ENCODE measurements at regions not wholly inside any gene's neighbourhood (a gene's known extent, or its start where the extent isn't known, plus 50 kb on each side); places are given as distances from the start of the nearest gene placed in this dataset.
"Not testable (repeated sequence)": the region's sequence is repeated elsewhere in the genome, so short reads cannot be mapped to it uniquely, and the experiment has no call there.

DNA sequence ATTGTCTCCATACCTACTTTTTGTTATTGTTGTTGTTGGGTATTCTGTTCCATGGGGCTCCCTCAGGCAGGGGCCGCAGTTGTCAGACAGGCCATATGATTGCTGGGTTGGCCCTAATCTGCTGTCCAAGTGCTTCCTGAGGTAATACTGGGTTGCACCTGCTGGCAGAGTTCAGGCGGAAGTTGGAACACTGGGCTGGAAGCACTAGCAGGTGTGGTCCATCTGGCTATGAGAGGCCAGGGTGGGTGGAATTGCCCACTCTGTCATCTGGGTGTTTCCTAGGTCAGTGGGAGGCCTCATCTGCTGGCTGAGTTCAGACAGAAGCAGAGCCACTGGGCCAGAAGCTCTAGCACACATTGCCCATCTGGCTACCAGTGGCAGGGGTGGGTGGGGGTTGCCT lies 81.3 kb upstream of the NID2 start:
- Histone ChIP-seq H4K20me1 (ENCODE audit: insufficient read depth, low read length) (no peaks in the 10 kb centered on the region), H2AFZ (ENCODE audit: low read length) (no peak overlapping the region), H3K9me3 (ENCODE audit: low read length) (no peaks in the 10 kb centered on the region), H3K4me3 (ENCODE audit: low read depth, low read length, poor library complexity, severe bottlenecking) (no peak overlapping the region), H3K27ac (ENCODE audit: low read depth, low read length, poor library complexity, severe bottlenecking) (no peak overlapping the region), H3F3A (ENCODE audit: insufficient read depth, low read length) (no peaks in the 10 kb centered on the region), H3K9me2 (ENCODE audit: low read depth, low read length) (no peaks in the 10 kb centered on the region), H3K27me3 (ENCODE audit: insufficient read depth, low read length) (no peaks in the 10 kb centered on the region), H3K4me1 (ENCODE audit: insufficient read depth, low read length, severe bottlenecking) (no peaks in the 10 kb centered on the region), H3K9ac (ENCODE audit: low read length) (no peak overlapping the region), H3K4me2 (ENCODE audit: low read length) (no peak overlapping the region), H3K79me2 (ENCODE audit: insufficient read depth, low read length) (no peaks in the 10 kb centered on the region), H3K36me3 (ENCODE audit: insufficient read depth, low read length) (no peaks in the 10 kb centered on the region)
- TF ChIP-seq, protein P1, sequence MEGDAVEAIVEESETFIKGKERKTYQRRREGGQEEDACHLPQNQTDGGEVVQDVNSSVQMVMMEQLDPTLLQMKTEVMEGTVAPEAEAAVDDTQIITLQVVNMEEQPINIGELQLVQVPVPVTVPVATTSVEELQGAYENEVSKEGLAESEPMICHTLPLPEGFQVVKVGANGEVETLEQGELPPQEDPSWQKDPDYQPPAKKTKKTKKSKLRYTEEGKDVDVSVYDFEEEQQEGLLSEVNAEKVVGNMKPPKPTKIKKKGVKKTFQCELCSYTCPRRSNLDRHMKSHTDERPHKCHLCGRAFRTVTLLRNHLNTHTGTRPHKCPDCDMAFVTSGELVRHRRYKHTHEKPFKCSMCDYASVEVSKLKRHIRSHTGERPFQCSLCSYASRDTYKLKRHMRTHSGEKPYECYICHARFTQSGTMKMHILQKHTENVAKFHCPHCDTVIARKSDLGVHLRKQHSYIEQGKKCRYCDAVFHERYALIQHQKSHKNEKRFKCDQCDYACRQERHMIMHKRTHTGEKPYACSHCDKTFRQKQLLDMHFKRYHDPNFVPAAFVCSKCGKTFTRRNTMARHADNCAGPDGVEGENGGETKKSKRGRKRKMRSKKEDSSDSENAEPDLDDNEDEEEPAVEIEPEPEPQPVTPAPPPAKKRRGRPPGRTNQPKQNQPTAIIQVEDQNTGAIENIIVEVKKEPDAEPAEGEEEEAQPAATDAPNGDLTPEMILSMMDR (IDR thresholded peaks at IDR 0.05; ENCODE audit: low read length): no peak
- TF ChIP-seq EZH2 (IDR thresholded peaks at IDR 0.05; ENCODE audit: borderline replicate concordance, low read length): no peak

DNA sequence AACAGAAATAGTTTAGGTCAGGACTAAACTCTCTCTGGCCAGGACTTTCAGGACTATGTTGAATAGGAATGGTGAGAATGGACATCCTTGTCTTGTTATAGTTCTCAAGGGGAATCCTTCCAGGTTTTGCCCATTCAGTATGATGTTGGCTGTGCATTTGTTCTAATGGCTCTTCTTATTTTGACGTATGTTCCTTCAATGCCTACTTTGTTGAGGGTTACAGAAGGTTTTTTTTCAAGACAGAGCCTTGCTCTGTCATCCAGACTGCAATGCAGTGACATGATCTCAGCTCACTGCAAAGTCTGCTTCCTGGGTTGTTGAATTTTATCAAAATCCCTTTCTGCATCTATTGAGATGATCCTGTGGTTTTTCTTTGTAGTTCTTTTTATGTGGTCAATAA lies 79.5 kb upstream of the NID2 start:
- Histone ChIP-seq H4K20me1 (ENCODE audit: insufficient read depth, low read length) (no peaks in the 10 kb centered on the region), H3K4me2 (ENCODE audit: low read length) (no peak overlapping the region), H3K4me1 (ENCODE audit: insufficient read depth, low read length, severe bottlenecking) (no peaks in the 10 kb centered on the region), H3K9me2 (ENCODE audit: low read depth, low read length) (no peaks in the 10 kb centered on the region), H3K9ac (ENCODE audit: low read length) (no peak overlapping the region), H3K27ac (ENCODE audit: low read depth, low read length, poor library complexity, severe bottlenecking) (no peak overlapping the region), H2AFZ (ENCODE audit: low read length) (no peak overlapping the region), H3F3A (ENCODE audit: insufficient read depth, low read length) (no peaks in the 10 kb centered on the region), H3K36me3 (ENCODE audit: insufficient read depth, low read length) (no peaks in the 10 kb centered on the region), H3K4me3 (ENCODE audit: low read depth, low read length, poor library complexity, severe bottlenecking) (no peak overlapping the region), H3K79me2 (ENCODE audit: insufficient read depth, low read length) (no peaks in the 10 kb centered on the region), H3K9me3 (ENCODE audit: low read length) (no peaks in the 10 kb centered on the region), H3K27me3 (ENCODE audit: insufficient read depth, low read length) (no peaks in the 10 kb centered on the region)
- no peak for TF ChIP-seq EZH2 (IDR thresholded peaks at IDR 0.05; ENCODE audit: borderline replicate concordance, low read length)
- TF ChIP-seq, protein P1 (IDR thresholded peaks at IDR 0.05; ENCODE audit: low read length): no peak

DNA sequence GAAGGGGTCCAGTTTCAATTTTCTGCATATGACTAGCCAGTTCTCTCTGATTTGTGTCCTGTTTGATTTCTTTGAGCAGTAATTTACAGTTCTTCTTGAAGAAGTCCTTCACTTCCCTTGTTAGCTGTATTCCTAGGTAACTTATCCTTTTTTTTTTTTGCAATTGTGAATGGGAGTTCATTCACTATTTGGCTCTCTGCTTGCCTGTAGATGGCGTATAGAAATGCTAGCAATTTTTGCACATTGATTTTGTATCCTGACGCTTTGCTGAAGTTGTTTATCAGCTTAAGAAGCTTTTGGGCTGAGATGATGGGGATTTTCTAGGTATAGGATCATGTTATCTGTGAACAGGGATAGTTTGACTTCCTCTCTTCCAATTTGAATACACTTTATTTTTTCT lies 77.6 kb upstream of the NID2 start:
- Histone ChIP-seq H3K36me3 (ENCODE audit: insufficient read depth, low read length) (no peaks in the 10 kb centered on the region), H4K20me1 (ENCODE audit: insufficient read depth, low read length) (no peaks in the 10 kb centered on the region), H3F3A (ENCODE audit: insufficient read depth, low read length) (no peaks in the 10 kb centered on the region), H3K9me2 (ENCODE audit: low read depth, low read length) (no peaks in the 10 kb centered on the region), H3K79me2 (ENCODE audit: insufficient read depth, low read length) (no peaks in the 10 kb centered on the region), H3K27ac (ENCODE audit: low read depth, low read length, poor library complexity, severe bottlenecking) (no peak overlapping the region), H3K27me3 (ENCODE audit: insufficient read depth, low read length) (no peaks in the 10 kb centered on the region), H3K9ac (ENCODE audit: low read length) (no peak overlapping the region), H3K4me1 (ENCODE audit: insufficient read depth, low read length, severe bottlenecking) (no peaks in the 10 kb centered on the region), H3K4me2 (ENCODE audit: low read length) (no peak overlapping the region), H3K4me3 (ENCODE audit: low read depth, low read length, poor library complexity, severe bottlenecking) (no peak overlapping the region), H2AFZ (ENCODE audit: low read length) (no peak overlapping the region), H3K9me3 (ENCODE audit: low read length) (no peaks in the 10 kb centered on the region)
- TF ChIP-seq, protein P1 (IDR thresholded peaks at IDR 0.05; ENCODE audit: low read length): no peak
- no peak for TF ChIP-seq EZH2 (IDR thresholded peaks at IDR 0.05; ENCODE audit: borderline replicate concordance, low read length)

DNA sequence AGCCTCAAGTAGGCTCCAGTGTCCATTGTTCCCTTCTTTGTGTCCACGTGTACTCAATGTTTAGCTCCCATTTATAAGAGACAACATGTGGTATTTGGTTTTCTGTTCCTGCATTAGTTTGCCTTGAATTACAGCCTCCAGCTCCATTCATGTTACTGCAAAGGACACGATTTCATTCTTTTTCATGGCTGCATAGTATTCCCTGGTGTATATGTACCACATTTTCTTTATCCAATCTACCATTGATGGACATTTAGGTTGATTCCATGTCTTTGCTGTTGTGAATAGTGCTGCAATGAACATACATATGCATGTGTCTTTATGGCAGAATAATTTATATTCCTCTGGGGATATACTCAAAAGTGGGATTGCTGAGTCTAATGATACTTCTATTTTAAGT lies 75.2 kb upstream of the NID2 start:
- H3K9ac ChIP-seq (ENCODE audit: low read length); H3K9me3 ChIP-seq (ENCODE audit: low read length); H3F3A ChIP-seq (ENCODE audit: insufficient read depth, low read length); H4K20me1 ChIP-seq (ENCODE audit: insufficient read depth, low read length); H3K9me2 ChIP-seq (ENCODE audit: low read depth, low read length); H3K79me2 ChIP-seq (ENCODE audit: insufficient read depth, low read length); H2AFZ ChIP-seq (ENCODE audit: low read length); H3K4me1 ChIP-seq (ENCODE audit: insufficient read depth, low read length, severe bottlenecking); H3K27me3 ChIP-seq (ENCODE audit: insufficient read depth, low read length); H3K4me3 ChIP-seq (ENCODE audit: low read depth, low read length, poor library complexity, severe bottlenecking); H3K4me2 ChIP-seq (ENCODE audit: low read length); H3K36me3 ChIP-seq (ENCODE audit: insufficient read depth, low read length); H3K27ac ChIP-seq (ENCODE audit: low read depth, low read length, poor library complexity, severe bottlenecking): not testable (repeated sequence)

All from OCI-LY1 (cell line).